GM19240 (cell line): ENCODE measurements at regions not wholly inside any gene's neighbourhood (a gene's known extent, or its start where the extent isn't known, plus 50 kb on each side); places are given as distances from the start of the nearest gene placed in this dataset.
"Not testable (repeated sequence)": the region's sequence is repeated elsewhere in the genome, so short reads cannot be mapped to it uniquely, and the experiment has no call there.

ENCODE experiments used
- DNase-seq: peaks from one replicate; pipeline ENCODE4 v3.0.0; 2011; ENCODE audit warnings: low spot score; ENCODE audit not compliant: insufficient read length

DNA sequence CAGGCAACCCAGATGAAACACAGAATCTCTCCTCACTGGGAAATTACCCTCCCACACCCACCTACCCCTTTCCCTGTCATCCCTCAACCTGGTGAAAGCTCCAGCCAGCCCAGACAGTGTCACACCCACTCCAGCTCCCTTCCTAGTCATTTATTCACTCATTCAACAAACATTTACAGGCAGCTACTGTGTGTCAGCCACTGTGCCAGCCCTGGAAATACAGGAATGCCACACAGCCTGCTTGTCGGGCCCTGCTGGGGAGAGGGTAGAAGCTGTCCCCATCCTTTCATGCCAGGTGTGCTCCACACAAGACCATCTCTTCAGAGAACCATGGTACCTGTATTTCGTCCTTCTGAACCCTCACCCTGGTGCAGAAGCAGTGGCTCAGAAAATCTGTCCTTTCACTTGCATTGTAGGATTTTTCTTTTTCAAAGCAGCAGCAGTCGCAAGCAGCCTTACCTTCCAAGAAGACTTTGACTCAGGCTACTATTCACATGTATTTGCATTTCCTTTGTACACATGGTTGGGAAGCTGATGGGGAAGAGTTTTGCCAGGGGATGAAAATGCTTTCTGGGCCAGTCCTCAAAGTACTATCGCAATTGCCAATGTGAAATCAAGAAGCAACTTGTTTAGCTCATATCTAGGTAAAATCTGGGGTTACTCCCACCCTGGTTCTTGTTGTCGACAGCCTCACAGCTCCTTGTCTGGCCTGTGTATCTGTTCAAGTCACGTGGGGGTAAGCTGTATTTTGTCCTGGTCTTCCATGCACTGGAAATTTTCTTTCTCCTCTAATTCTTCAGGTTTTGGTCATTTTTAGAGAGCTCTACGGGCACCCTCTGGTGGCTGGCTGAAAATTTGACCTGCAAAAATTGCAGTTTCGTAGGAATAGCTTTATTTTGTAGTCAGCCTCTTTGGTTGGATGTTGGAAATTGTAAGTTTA lies 147.4 kb upstream of the EGLN3 start:
- DNase-seq: no peak

DNA sequence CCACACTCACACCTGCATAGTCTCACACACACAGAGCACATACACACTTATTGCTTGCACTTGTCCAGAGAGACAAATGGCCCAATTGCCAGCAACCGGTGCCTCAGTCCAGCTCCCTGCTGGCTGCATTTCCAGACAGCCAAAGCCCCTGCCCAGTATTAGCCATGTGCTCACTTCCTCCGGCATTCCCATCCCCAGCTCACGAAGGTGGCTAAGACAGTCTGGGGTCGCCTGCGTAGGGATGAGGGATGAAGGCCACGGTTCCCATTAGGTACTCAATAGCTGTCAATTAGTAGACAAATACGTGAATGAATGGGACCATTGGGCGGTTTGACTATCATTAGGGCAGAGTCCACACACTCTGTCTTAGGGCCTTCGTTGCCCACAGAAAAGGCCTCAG lies 146.8 kb upstream of the EGLN3 start:
- no peak for DNase-seq

DNA sequence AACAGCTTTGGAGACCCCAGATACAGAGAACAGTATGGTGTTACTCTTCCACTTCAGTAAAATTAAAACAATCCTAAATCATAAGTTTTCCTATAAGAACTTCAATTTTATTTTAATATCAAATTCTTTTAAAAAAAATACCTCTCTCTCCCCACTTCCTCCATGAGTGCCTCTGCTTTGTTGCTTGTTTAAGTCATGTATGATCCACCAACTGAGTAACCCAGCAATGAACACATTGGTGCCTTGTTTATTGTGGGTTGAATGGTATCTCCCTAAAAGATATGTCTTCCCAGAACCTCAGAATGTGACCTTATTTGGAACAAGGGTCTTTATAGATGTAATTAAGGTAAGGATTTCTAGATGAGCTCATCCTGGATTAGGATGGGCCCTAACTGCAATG lies 143.5 kb upstream of the EGLN3 start:
- no peak for DNase-seq

DNA sequence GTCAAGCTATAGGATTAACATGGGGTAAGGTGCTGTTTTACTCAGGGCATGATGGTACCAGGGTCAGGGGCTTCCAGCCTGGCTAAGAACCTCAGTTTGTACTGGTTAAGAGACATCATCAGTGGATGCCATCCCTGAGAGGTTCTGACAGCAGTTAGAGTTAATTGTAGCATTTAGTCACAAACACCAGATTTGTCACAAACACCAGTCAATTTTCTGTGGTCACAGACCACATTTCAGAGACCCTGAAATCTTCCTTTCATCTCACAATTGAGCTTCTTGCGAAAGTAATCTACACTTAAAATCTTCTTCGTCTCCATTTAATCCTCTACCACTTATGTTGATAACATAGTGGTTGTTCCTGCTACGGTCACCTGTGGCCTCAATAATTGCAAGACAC lies 143.0 kb upstream of the EGLN3 start:
- DNase-seq: no peak

DNA sequence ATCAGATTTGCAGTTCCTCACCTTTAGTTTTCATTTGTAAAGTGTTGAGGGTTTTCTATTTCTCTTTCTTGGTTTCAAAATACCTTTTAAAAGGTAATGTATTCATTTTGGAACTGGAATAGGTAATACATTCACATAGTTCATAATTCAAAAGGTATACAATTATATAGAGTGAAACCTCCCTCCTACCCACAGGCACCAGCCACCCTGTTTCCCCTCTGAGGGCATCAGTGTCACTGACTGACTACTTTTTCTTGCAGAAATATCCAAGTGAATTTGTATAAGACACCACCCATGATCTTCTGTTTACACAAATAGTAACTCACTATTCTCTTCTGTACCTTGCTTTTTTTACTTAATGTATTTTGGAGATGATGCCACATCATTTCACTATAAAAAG lies 139.6 kb upstream of the EGLN3 start:
- DNase-seq: no peak

DNA sequence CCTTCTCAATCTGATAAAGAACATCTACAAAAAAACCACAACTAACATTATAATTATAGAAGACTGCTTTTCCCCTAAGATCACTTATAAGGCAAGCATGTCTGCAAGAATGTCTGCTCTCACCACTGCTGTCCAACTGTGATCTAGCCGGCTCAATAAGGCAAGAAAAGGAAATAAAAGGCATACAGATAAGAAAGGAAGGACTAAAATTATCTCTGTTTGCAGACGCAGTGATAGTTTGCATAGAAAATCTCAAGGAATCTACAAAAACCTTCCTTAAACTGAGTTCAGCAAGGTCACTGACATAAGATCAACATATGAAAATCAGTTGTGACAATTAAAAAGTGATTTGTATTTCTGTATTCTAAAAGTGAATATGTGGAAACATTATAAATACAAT lies 138.0 kb upstream of the EGLN3 start:
- no peak for DNase-seq

DNA sequence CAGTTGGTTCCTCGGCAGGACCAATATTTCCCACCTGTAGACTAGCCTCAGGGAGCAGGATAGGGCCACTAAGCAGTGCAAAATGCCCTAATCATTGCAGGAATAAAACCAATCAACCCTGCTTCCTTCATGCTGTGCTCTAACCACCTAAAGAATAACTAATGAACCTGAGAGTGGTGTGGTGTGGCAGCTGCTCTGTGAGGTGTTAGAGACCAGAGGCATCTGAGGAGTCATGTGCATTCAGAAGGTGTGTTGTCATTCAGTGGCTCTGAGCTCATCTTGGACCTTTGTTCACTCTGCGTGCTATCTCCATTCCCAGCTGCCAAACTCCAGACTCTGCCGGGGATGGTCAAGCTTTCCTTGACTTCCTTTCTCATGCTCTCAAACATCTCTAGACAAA lies 136.7 kb upstream of the EGLN3 start:
- no peak for DNase-seq

DNA sequence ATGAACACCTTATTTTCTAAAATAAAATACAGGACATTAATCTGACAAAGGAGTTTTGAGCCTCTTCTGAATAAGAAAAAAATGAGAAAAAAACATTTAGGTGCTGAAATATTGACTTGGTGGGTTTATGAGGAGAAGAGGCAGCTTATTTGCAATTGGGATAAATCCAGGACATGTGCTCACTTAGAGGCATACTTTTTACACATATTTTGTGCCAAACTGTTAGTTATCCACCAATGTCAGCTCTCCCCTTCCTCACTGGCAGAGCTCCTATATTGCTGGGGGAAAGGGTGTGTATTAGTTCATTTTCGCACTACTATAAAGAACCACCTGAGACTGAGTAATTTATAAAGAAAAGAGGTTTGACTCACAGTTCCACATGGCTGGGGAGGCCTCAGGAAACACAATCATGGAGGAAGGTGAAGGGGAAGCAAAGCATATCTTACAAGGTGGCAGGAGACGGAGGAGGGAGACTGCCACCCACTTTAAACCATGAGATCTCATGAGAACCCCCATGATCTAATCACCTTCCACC lies 135.4 kb upstream of the EGLN3 start:
- DNase-seq: no peak

DNA sequence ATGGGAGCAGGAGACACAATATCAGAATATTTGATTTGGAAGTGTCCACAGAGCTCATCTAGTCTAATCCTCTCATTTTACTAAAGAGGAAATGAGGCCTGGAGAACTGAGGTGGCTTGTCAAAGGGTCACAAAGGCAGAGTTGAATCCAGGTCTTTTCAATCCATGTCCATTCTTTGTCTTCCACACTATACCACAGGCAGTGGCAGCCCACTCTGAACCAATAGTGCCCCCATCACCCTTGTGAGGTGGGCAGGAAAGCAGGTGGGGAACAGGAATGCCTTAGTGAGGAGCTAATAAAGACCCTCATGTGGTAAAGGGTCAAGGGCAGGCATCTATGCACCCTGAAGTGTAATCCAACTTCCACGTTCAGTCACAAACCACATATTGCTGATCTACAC lies 134.8 kb upstream of the EGLN3 start:
- DNase-seq: no peak

DNA sequence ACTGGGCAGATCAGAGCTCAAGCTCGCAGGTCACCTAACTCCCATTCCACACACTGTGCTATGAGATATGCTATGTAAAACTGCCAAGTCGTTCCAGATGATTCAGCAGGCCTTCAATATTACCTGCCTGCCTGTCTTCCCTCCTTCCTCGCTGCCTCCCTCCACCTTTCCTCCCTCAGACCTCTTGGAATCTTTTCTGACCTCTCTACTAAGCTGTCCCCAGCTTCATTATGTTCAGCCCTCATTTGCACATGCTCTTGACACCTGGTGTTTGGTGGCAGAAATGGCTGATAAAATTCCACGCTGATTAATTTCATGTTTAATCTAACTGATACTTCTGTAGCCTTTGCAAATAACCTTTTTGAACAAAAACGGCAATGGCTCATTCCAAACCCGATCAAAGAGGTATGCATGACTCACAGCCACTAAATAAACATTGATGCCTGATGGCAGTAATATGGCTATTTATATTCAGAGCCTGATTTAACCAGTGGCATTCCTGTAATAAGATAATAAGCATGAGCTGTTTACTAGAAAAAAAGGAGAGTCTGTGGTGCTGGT lies 130.8 kb upstream of the EGLN3 start:
- no peak for DNase-seq

DNA sequence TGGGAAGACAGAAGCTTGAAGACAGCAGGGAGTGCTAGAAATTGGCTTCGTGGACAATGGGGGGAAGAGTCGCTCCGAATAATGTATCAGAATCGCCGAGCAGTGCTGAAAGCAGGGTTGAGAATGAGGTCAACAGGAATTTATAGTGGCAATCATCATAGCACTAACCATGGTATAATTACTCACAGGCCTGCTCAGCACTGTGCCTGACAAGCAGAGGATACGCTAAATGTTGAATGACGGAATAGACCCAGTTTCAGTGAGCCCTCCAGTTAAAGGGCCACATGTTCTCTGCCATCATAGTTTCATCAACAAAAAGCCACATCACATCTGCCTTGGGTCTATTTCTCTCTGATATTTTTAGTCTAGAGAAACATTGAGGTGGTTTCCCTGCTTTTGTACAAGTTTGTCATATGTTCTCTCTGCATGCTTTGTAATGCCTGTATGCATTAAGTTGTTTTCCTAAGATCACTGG lies 130.3 kb upstream of the EGLN3 start:
- no peak for DNase-seq

DNA sequence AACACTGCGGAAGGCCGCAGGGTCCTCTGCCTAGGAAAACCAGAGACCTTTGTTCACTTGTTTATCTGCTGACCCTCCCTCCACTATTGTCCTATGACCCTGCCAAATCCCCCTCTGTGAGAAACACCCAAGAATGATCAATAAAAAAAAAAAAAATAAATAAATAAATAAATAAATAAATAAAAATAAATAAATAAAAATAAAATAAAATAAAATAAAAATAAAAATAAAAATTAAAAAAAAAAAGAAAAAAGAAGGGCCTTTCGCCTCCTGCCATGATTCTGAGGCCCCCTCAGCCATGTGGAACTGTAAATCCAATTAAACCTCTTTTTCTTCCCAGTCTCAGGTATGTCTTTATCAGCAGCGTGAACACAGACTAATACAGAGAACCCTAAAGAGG lies 128.8 kb upstream of the EGLN3 start:
- DNase-seq: not testable (repeated sequence)

DNA sequence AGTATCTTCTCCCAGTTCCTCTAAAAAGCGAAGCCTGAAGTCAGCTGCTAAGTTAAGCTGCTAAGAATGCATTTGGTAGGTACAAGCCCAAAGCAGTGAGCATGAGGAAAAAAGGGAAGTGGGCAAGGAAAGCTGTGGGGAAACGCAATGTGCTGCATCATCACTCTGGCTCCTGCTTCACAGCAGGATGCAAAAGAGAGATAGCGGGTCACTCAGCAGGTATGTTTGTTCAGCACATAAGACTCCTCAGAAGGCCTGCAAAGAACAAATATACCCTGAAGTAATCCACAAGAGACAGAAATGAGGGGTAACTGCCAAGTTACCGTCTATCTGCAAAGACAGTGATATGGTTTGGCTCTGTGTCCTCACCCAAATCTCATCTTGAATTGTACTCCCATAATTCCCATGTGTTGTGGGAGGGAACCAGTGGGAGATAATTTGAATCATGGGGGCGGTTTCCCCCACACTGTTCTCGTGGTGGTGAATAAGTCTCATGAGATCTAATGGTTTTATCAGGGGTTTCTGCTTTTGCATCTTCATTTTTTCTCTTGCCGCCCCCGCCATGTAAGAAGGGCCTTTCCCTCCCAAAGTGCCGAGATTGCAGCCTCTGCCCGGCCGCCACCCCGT lies 127.4 kb upstream of the EGLN3 start:
- DNase-seq: no peak

DNA sequence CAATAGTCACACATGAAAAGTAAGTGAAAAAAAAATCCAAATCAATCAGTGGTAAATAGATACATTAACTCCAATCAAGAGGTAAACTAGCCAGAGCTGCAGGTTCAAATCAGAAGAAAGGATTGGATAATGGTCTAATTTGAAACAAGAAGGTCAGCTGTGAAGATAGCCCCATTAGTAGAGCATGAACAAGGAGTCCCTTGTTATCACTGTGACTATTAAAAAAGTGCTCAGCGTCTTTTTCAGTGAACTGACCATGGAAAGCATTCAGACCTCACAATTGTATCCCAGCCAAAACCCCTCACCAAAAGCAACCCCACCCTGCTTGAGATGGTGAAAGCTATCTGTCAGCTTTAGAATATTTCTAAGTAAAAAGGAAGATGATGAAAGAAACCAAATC lies 125.0 kb upstream of the EGLN3 start:
- DNase-seq: no peak

DNA sequence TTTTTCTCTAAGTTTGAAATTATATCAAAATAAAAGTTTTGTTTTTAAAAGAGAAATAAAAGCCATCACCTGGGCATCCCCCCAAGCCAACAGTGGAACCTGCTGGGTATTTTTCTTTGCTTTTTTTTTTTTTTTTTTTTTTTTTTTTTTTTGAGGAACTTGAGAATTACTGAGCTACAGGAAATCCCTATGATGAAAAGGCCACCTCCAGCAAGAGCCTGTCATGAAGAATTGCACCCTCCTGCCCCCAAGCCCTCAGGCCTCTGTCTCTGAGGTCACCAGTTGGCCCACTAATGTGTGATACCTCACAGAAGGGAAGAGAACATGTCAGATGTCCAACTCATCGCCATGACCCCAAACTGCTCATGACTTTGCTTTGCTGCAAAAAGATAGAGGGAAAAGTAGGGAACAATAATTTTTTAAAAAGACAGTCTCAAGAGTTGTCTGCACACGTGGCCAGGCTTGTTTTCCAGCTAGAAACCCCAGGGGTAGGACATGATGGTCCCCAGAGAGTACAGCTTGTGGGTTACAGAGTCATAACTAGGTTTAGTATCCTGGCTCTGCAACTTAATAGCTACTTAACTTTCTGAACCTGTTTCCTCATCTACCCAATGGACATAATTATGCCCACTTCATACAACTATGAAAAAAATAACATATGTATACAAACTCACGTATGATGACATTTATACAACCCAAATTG lies 124.3 kb upstream of the EGLN3 start:
- DNase-seq: no peak

DNA sequence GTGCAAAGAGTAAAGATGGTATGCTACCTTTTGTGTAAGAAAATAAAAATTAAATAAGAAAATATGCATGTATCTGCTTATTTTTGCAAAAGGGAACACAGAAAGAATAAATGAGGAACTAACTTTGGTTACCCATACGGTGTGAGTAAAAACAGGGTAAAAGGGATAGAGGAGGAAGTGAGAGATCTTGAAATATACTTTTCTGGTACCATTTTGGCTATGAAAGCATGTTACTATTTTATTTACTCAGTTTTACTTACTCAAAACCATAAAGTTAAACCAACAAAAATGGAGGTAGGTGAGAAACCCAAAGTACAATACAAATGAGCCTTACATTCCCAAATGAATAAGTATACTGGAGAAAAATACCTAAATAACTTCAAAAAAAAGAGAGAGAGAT lies 122.0 kb upstream of the EGLN3 start:
- DNase-seq: no peak

DNA sequence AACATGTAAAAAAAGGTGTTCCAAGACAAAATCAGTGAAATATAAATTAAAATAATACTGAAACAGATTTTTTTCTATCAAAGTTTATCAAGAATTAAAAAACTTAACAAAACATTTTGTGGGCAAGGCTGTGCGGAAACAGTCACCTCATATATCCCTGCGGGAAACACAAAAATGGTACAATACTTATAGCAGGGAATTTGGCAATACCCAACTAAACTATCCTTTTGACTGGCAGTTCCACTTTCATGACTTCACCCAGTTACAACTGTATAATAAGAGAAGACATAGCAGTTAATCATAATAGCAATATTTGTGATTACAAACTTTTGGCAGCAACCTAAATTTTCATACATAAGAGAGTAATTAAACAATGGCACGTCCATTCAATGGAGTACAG lies 121.5 kb upstream of the EGLN3 start:
- no peak for DNase-seq

DNA sequence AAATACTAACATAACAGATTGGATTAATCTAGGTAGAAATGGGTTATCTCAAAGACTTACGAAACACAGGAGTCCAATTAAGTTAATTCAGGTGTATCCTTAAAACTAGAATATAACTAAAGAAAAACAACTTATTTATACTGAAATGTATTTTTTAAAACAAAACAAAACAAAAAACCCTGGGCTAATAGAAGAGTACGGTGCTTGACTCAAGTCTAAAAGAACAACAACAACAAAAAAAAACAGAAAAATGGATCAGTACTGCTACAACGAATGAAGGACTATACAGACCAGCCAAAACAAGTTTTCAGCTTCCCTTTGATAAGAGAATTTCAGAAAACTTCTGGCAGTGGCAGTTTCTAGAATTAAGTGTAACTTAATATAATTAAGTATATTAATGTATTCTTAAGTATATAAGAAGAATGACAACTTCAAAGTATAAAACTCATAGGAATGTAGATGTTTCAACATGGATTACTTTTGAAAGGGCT lies 120.1 kb upstream of the EGLN3 start:
- no peak for DNase-seq

DNA sequence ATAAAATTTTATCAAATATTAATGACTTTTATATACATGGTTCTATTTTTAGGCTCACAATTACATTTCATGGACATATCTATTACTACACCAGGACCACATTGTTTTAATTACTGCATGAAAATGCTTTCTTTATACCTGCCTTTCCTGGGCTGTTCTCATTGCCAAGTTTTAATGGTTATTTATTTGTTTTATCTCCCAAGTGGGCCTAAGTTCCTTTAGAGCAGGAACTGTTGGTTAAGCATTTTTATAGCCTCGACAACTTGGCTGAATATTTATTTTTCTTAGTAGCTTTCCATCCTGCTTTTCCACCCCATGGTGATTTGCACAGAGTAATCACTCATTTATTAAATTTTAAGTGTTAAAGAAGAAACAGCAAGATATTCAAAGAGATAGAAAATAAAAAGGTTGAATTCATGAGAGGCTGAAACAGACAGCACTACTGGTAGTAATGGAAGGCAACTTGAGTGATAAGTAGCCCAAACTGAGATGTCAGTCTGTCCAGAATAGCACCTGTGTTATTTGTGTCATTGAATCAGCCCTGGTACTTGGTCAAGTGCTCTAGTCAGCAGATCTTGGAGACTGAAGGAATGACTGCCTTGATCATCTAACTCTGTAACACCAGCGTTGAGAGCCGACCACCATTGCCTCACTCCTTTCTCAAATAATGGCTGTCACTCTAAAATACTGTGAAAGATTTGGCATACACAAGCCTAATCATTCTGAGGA lies 119.1 kb upstream of the EGLN3 start:
- no peak for DNase-seq

DNA sequence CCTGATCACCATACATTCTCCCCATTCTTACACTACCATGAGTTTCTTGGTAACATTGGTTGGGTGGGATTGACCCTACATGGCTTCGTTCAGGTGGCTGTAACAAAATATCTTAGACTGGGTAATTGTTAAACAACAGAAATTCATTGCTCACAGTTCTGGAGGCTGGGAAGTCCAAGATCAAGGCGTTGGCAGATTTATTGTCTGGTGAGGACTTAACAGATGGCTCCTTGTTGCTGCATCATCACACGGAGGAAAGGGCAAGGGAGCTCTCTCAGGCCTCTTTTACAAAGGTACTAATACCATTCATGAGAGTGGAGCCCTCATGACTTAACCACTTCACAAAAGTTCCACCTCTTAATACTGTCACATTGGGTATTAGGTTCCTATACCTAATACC lies 116.7 kb upstream of the EGLN3 start:
- no peak for DNase-seq
